ENCODE measurements at regions not wholly inside any gene's neighbourhood (a gene's known extent, or its start where the extent isn't known, plus 50 kb on each side); places are given as distances from the start of the nearest gene placed in this dataset.
"Not testable (repeated sequence)": the region's sequence is repeated elsewhere in the genome, so short reads cannot be mapped to it uniquely, and the experiment has no call there.

DNA sequence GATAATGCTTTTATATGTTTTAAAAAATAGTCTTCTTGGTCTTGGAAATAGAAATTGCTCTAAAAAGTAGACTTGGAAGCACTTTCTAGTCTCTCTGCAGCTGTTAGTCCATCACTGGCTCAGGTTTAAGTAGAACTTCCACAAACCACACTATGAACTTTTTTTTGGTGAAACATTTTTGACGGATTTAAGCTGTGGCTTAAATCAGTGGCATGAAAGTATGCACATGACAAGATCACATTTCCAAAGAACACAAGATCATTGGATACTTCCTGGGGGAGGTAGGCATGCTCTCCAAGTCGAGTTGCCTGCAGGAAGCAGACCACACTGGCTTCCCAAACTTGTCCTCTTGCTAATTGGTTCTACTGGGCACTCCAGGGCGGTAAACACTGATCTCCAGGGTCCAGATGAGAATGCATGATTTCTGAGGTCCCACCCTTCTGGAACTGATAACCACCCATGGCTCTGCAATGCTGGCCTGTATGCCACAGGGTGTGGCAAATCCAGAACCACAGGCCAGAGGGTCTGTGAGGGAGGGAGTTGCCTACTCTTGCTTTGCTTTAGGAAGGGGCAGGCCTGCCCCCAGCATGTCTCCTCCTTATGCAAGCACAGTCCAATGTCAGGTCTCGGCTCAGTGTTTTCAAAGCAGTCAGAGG lies 331.9 kb upstream of the SFRP2 start:
- DNase-seq (ENCODE audit: low spot score in 2 of 2), result no peak
- no peak for ATAC-seq
- Mint-ChIP-seq H3K27ac (no peak overlapping the region), H3K9me3 (no peaks in the 10 kb centered on the region), H3K36me3 (no peaks in the 10 kb centered on the region)

DNA sequence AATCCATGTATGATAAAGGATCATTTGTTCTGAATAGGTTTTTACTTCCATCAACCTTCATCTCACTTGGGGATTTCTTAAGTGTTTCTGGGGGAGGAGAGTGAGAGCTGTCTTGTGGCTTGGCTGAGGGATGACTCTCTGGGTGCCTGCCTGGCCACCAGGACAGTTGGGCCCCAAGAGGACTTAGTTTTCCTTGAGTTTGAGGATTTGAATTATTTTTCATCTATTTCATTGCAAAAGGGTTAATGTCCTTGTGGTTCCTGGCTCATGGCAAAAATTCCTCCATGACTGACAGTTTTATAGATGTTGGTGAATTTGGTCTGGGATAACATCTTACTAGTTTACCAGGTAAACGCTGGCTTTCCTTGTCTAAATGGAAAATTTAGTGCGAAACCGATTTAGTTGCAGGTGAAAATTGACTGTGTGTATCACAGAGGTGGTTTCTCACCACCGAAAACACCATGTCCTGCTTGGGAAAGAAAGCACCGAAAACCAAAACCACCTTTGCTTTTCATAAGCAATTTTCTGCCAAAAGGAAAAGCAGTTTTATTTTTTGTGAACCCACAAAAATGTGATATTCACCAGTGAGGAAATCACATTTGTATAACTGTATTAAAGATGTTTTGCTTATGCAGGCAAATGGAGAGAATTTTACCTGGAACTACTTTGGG lies 331.3 kb upstream of the SFRP2 start:
- ATAC-seq, result no peak
- no peak for DNase-seq (ENCODE audit: low spot score in 2 of 2)
- Mint-ChIP-seq H3K9me3 (no peaks in the 10 kb centered on the region), H3K36me3 (no peaks in the 10 kb centered on the region), H3K27ac (no peak overlapping the region)

DNA sequence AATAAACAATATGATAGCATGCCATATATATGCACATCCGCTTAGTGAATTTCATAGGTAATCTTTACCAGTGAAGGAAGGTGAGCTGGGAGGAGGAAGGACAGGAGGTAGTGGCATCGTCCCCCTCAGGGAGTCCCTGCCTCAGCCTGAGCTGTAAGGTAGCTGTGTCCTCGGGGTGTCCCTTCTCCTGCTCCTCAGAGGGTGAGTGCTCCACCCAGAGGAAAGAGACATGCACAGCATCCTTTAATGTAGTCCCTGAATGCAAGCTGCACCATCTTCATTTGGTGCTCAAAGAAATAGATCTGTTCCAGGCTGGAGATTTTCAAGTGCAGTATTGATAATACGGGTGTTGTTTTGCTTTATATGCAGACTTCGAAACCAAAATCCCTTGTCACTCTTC lies 330.4 kb upstream of the SFRP2 start:
- no peak for ATAC-seq
- H3K27ac Mint-ChIP-seq, result no peak overlapping the region

DNA sequence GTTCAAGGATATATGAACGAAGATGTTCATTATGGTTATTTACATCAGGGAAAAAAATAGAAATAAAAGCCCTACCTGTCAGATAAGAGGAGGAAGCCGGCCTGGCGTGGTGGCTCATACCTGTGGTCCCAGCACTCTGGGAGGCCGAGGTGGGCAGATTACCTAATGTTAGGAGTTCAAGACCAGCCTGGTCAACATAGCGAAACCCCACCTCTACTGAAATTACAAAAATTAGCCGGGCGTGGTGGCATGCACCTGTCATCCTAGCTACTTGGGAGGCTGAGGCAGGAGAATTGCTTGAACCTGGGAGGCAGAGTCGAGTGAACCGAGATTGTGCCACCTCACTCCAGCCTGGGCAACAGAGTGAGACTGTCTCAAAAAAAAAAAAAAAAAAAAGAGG lies 328.8 kb upstream of the SFRP2 start:
- not testable (repeated sequence) for H3K36me3 Mint-ChIP-seq; DNase-seq (ENCODE audit: low spot score in 2 of 2); H3K27ac Mint-ChIP-seq; ATAC-seq; H3K9me3 Mint-ChIP-seq

More for the DNA sequence above, 330.4 kb upstream of the SFRP2 start:
- no peaks in the 10 kb centered on the region for H3K9me3 Mint-ChIP-seq
- no peak for DNase-seq (ENCODE audit: low spot score in 2 of 2)
- no peaks in the 10 kb centered on the region for H3K36me3 Mint-ChIP-seq

DNA sequence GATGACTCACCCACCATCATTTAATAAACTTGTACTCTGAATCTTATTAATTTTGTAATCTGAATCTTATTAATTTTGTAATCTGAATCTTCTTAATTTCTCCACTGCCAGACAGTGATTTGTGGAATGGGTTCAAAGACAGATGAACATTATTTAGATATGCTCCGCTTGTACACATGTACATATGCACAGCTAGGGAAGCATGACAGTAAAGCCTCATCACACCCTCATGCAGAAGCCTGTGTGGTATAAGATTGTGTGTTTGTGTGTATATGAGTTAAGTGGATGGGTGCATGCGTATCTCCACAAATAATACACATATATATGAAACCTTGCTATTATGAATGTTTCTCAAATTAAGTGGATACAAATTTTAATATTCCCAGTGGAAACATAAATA lies 318.5 kb upstream of the SFRP2 start:
- Mint-ChIP-seq H3K9me3 (peaks cover 4 to 9% of the 10 kb centered on the region in 2 donors), H3K27ac (no peak overlapping the region), H3K36me3 (peaks cover 0 to 8% of the 10 kb centered on the region in 2 donors)
- DNase-seq (ENCODE audit: low spot score in 2 of 2) (no peak), ATAC-seq (no peak)

DNA sequence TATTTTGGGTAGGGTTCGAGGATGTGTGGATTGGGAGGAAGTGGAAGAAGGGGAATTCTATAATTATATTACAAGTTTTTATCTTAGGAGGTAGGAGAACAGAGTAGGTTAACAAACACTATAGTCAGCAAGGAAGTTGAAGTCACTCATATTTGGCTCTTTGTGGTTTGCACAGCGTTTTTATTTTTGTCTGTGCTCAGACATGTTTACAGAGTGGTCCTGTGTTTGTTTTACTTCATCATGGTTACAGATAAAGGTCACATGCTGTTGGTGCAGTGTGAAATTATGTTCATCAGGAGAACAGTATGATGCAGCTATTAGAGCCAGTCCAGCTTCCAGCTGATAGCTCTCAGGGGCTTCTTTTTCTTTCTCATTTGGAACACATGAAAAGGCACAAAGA lies 299.9 kb upstream of the SFRP2 start:
- ATAC-seq, result no peak
- H3K36me3 Mint-ChIP-seq, result no peaks in the 10 kb centered on the region
- no peaks in the 10 kb centered on the region for H3K9me3 Mint-ChIP-seq
- no peak overlapping the region for H3K27ac Mint-ChIP-seq
- DNase-seq (ENCODE audit: low spot score in 2 of 2), result no peak

DNA sequence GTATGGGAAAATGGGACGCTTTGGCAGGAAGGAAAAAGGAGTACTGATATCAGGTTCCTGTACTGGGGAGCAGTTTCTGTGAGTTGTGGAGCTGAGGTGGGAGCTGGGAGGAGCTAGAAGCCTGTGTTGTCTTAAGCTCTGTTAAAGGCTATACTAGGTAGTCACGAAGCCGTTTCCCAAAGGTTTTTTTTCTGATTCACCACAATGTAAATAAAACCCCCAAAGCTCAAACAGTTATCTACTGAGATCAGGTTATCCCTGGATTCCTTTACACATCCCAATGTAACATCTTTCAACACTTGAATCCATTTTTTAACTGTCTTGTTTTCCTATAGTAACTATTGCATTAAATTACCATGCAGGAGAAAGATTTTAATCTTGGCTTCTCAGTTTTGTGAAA lies 297.4 kb upstream of the SFRP2 start:
- DNase-seq (ENCODE audit: low spot score in 2 of 2) (no peak), ATAC-seq (no peak)
- H3K27ac Mint-ChIP-seq, result no peak overlapping the region
- no peaks in the 10 kb centered on the region for H3K36me3 Mint-ChIP-seq
- no peaks in the 10 kb centered on the region for H3K9me3 Mint-ChIP-seq

DNA sequence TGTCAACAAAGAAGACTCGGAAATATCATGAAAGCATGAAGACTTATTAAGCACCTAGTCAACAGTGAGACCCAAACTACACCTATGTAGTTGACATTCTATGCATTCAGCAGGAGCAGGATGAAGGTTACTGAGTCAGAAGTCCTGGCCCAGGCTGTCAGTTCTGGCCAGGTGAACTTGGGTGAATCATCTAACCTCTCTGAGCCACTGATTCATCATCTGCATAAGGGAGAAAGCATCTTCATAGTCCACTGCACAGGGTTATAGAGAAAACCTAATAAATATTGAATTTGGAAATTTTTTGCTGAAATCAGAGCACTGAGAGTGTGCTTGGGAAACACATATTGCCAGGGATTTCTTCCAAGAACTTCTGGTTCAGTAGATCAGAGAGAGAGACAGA lies 296.0 kb upstream of the SFRP2 start:
- Mint-ChIP-seq H3K27ac (no peak overlapping the region), H3K36me3 (no peaks in the 10 kb centered on the region), H3K9me3 (no peaks in the 10 kb centered on the region)
- ATAC-seq (peak in 1 of 2 donors; percentile 59), DNase-seq (ENCODE audit: low spot score in 2 of 2) (no peak)

DNA sequence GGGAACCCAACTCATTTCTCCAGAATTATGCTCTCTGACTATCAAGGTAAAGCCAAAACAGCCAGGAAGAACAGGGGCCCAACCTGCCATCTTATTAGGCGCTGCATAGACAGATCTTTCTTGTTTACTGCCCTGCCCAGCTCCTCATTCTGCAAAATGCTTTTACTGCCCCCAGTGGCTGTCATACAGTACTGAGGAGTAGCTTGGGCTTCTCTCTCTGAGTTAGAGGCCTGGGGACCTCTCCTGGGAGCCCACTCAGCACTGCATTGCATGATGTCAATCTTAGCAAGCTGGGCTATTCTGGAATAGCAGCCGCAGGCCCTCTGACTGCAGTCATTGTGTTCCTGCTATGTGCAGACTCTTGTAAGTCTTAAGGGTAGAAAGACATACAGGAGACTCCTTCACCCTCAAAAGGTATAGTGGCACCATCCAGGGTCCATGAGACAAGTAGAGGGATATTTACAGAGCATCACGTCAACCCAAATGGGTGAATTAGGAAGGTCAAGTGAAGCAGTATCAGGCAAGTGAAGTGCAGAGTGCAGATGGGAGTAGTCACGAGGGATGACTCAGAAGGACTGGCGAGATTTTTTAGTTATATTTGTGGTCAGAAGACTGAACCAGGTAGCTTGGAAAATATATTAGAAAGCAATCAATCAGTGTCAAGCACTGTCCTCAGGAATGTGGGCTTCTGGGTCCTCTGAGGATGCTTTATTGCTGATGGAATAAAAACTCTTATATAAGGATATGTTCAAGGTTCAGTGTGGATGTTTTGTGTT lies 294.1 kb upstream of the SFRP2 start:
- DNase-seq (ENCODE audit: low spot score in 2 of 2), result no peak
- peak in 1 of 2 donors; percentile 34 for ATAC-seq
- no peaks in the 10 kb centered on the region for H3K9me3 Mint-ChIP-seq
- H3K36me3 Mint-ChIP-seq, result no peaks in the 10 kb centered on the region
- no peak overlapping the region for H3K27ac Mint-ChIP-seq

DNA sequence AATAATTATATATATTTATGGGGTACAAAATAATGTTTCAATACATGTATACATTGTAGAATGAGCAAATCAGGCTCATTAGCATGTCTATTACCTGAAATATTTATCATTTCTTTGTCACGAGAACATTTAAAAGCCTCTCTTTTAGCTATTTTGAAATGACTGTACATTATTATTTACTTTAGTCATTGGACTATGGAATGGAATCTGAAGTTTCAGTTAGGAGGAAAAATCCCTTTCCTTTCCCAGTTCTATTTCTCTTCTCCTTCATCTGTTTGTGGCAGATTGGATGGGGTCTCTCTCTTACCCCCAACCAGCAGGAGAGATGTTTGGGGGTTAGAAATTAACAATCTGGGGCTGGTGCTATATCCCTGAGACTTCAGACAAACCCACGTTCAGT lies 292.5 kb upstream of the SFRP2 start:
- no peaks in the 10 kb centered on the region for H3K9me3 Mint-ChIP-seq
- no peaks in the 10 kb centered on the region for H3K36me3 Mint-ChIP-seq
- no peak for DNase-seq (ENCODE audit: low spot score in 2 of 2)
- H3K27ac Mint-ChIP-seq, result no peak overlapping the region
- ATAC-seq, result no peak

DNA sequence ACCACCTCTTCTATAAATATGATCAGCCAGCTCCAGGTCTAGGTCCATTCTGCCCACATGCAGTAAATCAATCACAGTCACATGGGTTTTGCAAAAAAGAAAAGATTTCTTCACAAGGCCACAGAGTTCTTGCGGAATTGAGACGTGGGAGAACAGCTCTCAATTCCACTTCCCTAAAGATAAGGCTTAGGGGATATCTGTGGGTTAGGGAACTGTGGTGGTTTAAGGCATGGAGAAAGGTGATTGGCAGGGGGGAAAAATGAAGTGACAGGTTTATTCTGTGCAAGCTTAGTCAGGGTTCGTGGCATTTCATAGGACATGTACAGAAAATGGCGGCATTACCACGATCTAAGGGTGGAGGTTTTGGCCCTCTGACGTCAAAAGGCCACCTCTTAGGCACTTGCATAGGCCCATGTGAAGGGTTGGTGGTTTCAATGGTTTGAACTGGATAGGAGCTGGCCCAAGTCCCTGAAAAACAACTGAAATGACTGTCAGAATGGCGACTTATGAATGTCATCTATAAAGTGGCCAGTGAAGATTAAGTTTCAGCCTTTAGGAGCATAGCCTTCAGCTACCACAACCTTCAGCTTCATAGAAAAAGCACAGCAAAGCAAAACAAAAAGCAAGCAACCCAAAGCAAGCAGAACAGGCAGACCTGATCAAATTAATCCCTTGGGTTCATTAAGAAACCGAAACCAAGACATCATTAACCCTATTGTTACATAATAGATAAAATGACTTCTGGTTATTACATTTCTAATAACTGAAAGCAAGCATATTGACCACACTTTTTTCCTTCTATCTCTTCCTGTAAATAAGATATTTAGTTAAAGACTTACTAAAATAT lies 289.8 kb upstream of the SFRP2 start:
- ATAC-seq (peak in 1 of 2 donors; percentile 43), DNase-seq (ENCODE audit: low spot score in 2 of 2) (no peak)
- Mint-ChIP-seq H3K27ac (no peak overlapping the region), H3K36me3 (no peaks in the 10 kb centered on the region), H3K9me3 (no peaks in the 10 kb centered on the region)

DNA sequence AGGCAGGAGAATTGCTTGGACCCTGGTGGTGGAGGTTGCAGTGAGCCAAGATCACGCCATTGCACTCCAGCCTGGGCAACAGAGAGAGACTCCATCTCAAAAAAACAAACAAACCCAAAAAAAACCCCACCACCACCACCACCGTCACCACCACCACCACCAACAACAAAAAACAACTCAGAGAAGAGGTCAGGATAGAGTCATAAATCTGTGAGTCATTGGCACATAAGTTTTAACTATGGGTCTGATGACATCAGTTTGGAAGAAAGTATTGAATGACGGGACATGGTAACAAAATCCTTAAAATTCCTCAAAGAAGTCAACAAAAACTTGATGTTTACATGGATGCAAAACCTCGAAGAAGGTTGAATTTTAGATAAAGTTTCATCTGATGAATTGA lies 288.0 kb upstream of the SFRP2 start:
- Mint-ChIP-seq H3K27ac (no peak overlapping the region), H3K36me3 (peaks cover 8 to 12% of the 10 kb centered on the region in 2 donors), H3K9me3 (peaks cover 8 to 12% of the 10 kb centered on the region in 2 donors)
- no peak for ATAC-seq
- no peak for DNase-seq (ENCODE audit: low spot score in 2 of 2)

DNA sequence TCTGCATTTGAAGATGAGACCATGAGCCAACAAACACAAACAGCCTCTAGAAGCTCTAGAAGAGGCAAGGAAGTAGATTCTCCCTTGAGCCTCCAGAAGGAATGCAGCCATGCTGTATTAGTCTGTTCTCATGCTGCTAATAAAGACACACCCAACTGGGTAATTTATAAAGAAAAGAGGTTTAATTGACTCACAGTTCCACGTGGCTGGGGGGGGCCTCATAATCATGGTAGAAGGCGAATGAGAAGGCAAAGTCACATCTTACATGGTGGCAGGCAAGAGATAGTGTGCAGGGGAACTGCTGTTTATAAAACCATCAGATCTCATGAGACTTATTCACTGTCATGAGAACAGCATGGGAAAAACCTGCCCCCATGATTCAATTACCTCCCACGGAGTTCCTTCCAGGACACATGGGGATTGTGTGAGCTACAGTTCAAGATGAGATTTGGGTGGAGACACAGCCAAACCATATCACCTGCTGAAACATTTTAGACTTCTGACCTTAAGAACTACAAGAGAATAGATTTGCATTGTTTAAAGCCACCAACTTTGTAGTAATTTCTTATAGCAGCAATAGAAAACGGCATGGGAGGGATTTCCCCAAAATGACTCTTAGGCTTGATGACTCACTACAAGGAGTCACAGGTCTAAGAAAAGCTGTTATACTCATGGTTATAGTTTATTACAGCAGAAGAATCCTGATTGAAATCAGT lies 284.4 kb upstream of the SFRP2 start:
- Mint-ChIP-seq H3K27ac (peak overlapping the region in 1 of 2 donors; percentile 73), H3K36me3 (peaks cover 8 to 18% of the 10 kb centered on the region in 2 donors), H3K9me3 (peaks cover 8 to 12% of the 10 kb centered on the region in 2 donors)
- ATAC-seq (peak; percentile 91 to 93), DNase-seq (ENCODE audit: low spot score in 2 of 2) (no peak)

DNA sequence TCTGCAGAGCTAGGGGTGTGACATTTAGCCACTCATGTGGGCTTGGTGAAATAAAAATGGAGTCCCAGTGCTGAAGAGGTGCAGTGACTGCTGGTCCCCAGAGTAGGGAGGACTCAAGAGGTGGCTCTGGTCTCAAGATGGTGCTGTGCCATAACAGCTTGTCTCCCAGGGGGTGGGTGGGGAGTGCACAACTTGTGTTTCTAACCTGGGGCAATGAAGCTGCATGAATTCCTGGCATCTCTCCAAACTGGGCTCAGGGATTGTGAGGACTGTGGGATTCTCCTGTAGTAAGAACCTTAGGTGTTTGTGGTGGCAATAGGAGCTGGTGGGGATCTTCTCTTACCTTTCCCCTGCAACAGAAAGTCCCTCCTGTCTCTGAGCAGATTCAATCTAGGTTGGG lies 278.9 kb upstream of the SFRP2 start:
- Mint-ChIP-seq H3K27ac (peak overlapping the region in 1 of 2 donors; percentile 65), H3K9me3 (peaks cover 18 to 21% of the 10 kb centered on the region in 2 donors), H3K36me3 (peaks cover 19 to 26% of the 10 kb centered on the region in 2 donors)
- ATAC-seq (no peak), DNase-seq (ENCODE audit: low spot score in 2 of 2) (no peak)

DNA sequence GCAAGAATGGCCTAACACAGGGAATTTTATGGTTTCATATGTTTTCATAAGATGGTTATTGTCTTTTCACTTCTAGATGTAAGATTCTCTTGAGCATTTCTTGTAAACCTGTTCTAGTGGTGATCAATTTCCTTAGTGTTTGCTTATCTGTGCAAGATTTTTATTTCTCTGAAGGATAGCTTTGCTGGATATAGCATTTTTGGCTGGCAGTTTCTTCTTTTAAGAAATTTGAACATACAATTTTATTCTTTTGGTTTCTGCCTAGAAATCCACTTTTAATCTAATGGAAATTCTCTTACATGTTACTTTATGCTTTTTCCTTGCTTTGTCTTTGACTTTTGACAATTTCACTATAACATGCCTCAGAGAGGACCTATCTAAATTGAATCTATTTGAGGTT lies 276.5 kb upstream of the SFRP2 start:
- DNase-seq (ENCODE audit: low spot score in 2 of 2) (no peak), ATAC-seq (no peak)
- Mint-ChIP-seq H3K36me3 (peaks cover 12% of the 10 kb centered on the region in 2 donors), H3K9me3 (peaks cover 12 to 17% of the 10 kb centered on the region in 2 donors), H3K27ac (no peak overlapping the region)

DNA sequence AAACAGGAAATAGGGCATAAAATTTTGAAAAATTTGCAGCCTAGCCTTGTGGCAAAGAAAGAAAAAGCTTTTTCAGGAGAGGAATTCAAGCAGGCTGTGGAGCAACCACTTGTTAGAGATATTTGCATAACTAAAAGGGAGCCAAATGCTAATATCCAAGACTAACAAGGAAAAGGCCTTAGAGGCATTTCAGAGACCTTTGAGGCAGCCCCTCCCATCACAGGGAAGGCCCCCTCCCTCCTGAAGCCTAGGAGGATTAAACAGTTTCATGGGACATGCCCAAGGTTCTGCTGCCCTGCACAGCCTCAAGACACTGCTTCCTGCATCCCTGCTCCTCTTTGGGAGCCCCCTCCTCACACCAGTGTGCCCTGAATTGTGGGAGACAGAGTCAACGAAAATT lies 275.4 kb upstream of the SFRP2 start:
- no peak overlapping the region for H3K27ac Mint-ChIP-seq
- H3K9me3 Mint-ChIP-seq, result peaks cover 12 to 17% of the 10 kb centered on the region in 2 donors
- DNase-seq (ENCODE audit: low spot score in 2 of 2) (no peak), ATAC-seq (no peak)
- H3K36me3 Mint-ChIP-seq, result peaks cover 12% of the 10 kb centered on the region in 2 donors
